OCI-LY3 (cell line): ENCODE measurements at regions not wholly inside any gene's neighbourhood (a gene's known extent, or its start where the extent isn't known, plus 50 kb on each side); places are given as distances from the start of the nearest gene placed in this dataset.
A peak's percentile ranks its signal among the peaks of the same experiment; 100 is the strongest.

Source experiments
- H2AFZ ChIP-seq: fragments of 200-600, 300-600 bp; shearing (Covaris generic); 2 replicates; pipeline ENCODE4 v1.6.0; 2014; ENCODE audit warnings: antibody characterized with exemption, low read depth, low read length
- H3K27ac ChIP-seq: fragments of 200-600, 300-600 bp; sonication (generic); 2 replicates; pipeline ENCODE4 v1.5.1; 2014; ENCODE audit warnings: mild to moderate bottlenecking, low read length, moderate library complexity, mixed read lengths
- H3K27me3 ChIP-seq: fragments of 200-600, 300-600 bp; sonication (generic); 2 replicates; pipeline ENCODE4 v1.6.1; 2014; ENCODE audit warnings: low read depth, low read length, mixed read lengths
- H3K36me3 ChIP-seq: fragments of 200-600, 300-600 bp; sonication (generic); replicated peaks from 2 replicates; pipeline ENCODE3; 2014; ENCODE audit warnings: low read depth, low read length, mixed read lengths
- H3K4me1 ChIP-seq: fragments of 300-600, 200-600 bp; sonication (generic); 2 replicates; pipeline ENCODE4 v1.6.1; 2014; ENCODE audit warnings: low read length, mixed read lengths
- H3K4me2 ChIP-seq: fragments of 200-600, 300-600 bp; sonication (generic); 2 replicates; pipeline ENCODE4 v1.6.1; 2014; ENCODE audit warnings: low read length, mixed read lengths
- H3K4me3 ChIP-seq: fragments of 300-600, 200-600 bp; sonication (generic); 2 replicates; pipeline ENCODE4 v1.5.1; 2014; ENCODE audit warnings: antibody characterized with exemption, mild to moderate bottlenecking, low read length, moderate library complexity
- H3K79me2 ChIP-seq: fragments of 300-600, 200-600 bp; shearing (Covaris generic); 2 replicates; pipeline ENCODE4 v1.6.1; 2014; ENCODE audit warnings: mild to moderate bottlenecking, low read length, mixed read lengths
- H3K9ac ChIP-seq: fragments of 300-600, 200-600 bp; shearing (Covaris generic); 2 replicates; pipeline ENCODE4 v1.6.0; 2014; ENCODE audit warnings: mild to moderate bottlenecking, low read length, moderate library complexity
- H3K9me3 ChIP-seq: fragments of 200-600, 300-600 bp; shearing (Covaris generic); 2 replicates; pipeline ENCODE4 v1.6.1; 2014; ENCODE audit warnings: low read length, mixed read lengths; ENCODE audit not compliant: insufficient read depth
- H4K20me1 ChIP-seq: fragments of 200-600, 300-600 bp; sonication (generic); 2 replicates; pipeline ENCODE4 v1.6.1; 2016; ENCODE audit warnings: low read length, mixed read lengths; ENCODE audit not compliant: insufficient read depth
- EZH2phosphoT487 ChIP-seq: fragments of 200-600 bp; shearing (Covaris generic); IDR thresholded peaks from 2 replicates; pipeline ENCODE4 v1.6.1; 2018; ENCODE audit warnings: antibody characterized with exemption, mixed run types, low read depth
- TF ChIP-seq, protein P1 (sequence below): fragments of 200-600, 300-600 bp; sonication (generic); IDR thresholded peaks from 2 replicates; pipeline ENCODE4 v1.5.1; 2014; ENCODE audit warnings: antibody characterized with exemption, low read length, low read depth

DNA sequence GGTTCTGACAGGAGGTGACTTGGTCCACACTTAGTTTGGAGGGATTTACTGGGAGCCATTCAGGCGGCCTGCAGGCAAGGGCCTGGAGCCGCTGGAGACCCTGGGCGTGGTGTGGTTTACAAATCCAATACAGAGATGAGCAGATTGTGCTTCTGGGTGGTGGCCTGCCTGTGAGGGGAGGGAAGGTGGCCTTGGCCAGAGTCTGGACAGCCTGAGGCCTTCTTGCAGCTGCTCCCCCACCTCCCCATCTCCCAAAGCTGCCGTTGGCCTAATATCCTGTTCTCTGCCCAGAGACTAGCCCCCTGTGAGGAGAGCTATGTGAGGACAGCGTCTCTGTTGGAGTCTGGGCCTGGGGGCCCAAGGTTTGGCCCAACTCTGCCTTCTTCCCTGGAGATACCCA is 163.9 kb upstream of the MAMLD1 start:
- Histone ChIP-seq H3K4me1 (peaks cover 48% of the 10 kb centered on the region), H3K27me3 (no peaks in the 10 kb centered on the region), H3K9ac (no peak overlapping the region), H4K20me1 (no peaks in the 10 kb centered on the region), H2AFZ (no peak overlapping the region), H3K27ac (no peak overlapping the region), H3K4me2 (no peak overlapping the region), H3K36me3 (no peaks in the 10 kb centered on the region), H3K79me2 (no peaks in the 10 kb centered on the region), H3K9me3 (no peaks in the 10 kb centered on the region), H3K4me3 (no peak overlapping the region)
- TF ChIP-seq, protein P1, sequence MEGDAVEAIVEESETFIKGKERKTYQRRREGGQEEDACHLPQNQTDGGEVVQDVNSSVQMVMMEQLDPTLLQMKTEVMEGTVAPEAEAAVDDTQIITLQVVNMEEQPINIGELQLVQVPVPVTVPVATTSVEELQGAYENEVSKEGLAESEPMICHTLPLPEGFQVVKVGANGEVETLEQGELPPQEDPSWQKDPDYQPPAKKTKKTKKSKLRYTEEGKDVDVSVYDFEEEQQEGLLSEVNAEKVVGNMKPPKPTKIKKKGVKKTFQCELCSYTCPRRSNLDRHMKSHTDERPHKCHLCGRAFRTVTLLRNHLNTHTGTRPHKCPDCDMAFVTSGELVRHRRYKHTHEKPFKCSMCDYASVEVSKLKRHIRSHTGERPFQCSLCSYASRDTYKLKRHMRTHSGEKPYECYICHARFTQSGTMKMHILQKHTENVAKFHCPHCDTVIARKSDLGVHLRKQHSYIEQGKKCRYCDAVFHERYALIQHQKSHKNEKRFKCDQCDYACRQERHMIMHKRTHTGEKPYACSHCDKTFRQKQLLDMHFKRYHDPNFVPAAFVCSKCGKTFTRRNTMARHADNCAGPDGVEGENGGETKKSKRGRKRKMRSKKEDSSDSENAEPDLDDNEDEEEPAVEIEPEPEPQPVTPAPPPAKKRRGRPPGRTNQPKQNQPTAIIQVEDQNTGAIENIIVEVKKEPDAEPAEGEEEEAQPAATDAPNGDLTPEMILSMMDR: no peak
- TF ChIP-seq EZH2phosphoT487: no peak

DNA sequence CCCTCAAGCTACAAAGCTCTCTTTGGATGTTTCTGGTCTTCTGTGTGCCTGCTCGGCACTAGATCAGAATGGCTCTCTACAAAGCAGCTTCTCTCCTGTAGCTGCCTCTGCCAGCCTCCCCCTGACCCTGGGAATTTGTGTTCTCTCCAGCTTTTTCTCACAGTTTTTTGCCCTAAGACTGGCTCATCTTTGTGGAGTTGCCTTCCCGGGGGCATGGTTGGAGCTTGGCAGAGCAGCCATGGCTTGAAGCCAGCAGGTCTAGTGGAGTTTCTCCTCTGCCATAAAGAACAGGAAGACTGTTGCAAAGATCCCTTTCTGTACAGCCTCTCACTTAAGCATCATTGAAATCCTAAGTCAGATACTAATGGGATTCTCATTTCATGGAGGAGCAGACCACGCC is 163.3 kb upstream of the MAMLD1 start:
- Histone ChIP-seq H3K9me3 (no peaks in the 10 kb centered on the region), H3K4me1 (peaks cover 54% of the 10 kb centered on the region), H3K4me3 (no peak overlapping the region), H3K27ac (no peak overlapping the region), H3K4me2 (peak overlapping the region; percentile 88; the same call in 1 of the 2 replicates), H4K20me1 (no peaks in the 10 kb centered on the region), H3K36me3 (no peaks in the 10 kb centered on the region), H3K27me3 (no peaks in the 10 kb centered on the region), H2AFZ (no peak overlapping the region), H3K79me2 (no peaks in the 10 kb centered on the region), H3K9ac (no peak overlapping the region)
- TF ChIP-seq, protein P1: no peak
- TF ChIP-seq EZH2phosphoT487: no peak

DNA sequence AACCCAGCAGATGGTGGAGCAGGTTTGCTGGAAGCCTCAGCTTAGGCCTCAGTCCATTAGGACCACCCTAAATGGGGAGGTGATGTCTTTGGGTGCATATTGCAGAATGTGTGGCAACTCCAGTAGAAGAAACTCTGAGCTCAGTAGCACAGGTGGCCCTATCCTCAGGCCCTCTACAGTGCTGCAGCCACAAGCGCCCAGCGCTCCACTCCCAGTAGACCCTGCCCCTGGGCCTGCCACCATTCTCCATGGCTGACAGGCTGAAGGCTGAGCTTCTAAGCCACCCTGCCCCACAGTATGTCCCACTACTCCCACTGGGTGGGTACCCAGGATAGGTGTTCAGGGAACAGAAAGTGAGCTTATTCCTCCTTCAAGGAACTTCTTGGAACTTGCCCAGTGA is 162.8 kb upstream of the MAMLD1 start:
- peak overlapping the region; percentile 50 for H3K27ac ChIP-seq
- peak overlapping the region; percentile 35; the same call in 1 of the 2 replicates for H3K9ac ChIP-seq
- no peaks in the 10 kb centered on the region for H3K36me3 ChIP-seq
- H3K4me2 ChIP-seq: peak overlapping the region; percentile 88
- peaks cover 58% of the 10 kb centered on the region for H3K4me1 ChIP-seq
- no peak overlapping the region for H2AFZ ChIP-seq
- no peaks in the 10 kb centered on the region for H3K79me2 ChIP-seq
- H3K9me3 ChIP-seq: no peaks in the 10 kb centered on the region
- no peaks in the 10 kb centered on the region for H3K27me3 ChIP-seq
- TF ChIP-seq, protein P1: no peak
- no peak for TF ChIP-seq EZH2phosphoT487
- no peaks in the 10 kb centered on the region for H4K20me1 ChIP-seq
- peak overlapping the region; percentile 47; the same call in 1 of the 2 replicates for H3K4me3 ChIP-seq

DNA sequence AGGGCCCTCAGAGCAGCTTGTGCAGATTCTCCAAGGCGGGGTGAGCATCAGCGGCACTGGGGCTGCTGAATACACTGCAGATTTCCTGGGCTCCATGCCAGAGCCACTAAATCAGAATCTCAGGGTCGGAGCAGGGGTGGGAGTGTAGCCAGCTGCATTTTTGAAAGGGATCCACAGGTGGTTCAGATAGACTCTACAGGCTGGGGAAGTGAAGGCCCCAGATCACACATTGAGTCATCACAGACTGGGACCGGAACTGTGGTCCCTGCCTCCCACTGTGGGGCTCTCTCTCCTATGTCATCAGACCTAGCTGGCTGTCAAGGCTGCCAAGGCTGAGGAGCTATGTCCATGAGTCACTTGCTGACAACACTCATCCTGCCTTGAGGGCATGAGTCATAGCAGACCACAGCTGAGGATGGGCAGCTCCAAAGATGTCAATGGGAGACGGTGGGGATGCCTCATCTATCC is 162.3 kb upstream of the MAMLD1 start:
- TF ChIP-seq, protein P1: no peak
- Histone ChIP-seq H3K79me2 (no peaks in the 10 kb centered on the region), H3K4me1 (peaks cover 62% of the 10 kb centered on the region), H3K27me3 (no peaks in the 10 kb centered on the region), H3K4me2 (peak overlapping the region; percentile 88), H4K20me1 (no peaks in the 10 kb centered on the region), H3K9ac (peak overlapping the region; percentile 35; the same call in 1 of the 2 replicates), H3K4me3 (peak overlapping the region; percentile 47; the same call in 1 of the 2 replicates), H3K27ac (peak overlapping the region; percentile 60), H3K9me3 (no peaks in the 10 kb centered on the region), H3K36me3 (no peaks in the 10 kb centered on the region), H2AFZ (no peak overlapping the region)
